Omental fat pad (tissue), 3 donors: ENCODE measurements at regions not wholly inside any gene's neighbourhood (a gene's known extent, or its start where the extent isn't known, plus 50 kb on each side); places are given as distances from the start of the nearest gene placed in this dataset.

Experiments used
- ATAC-seq: fragments of 150-250 bp; one replicate; pipeline ENCODE4 v1.9.1; 2016; ENCODE audit warnings: mild to moderate bottlenecking, moderate library complexity; ENCODE audit not compliant: low FRiP score
- DNase-seq: peaks from one replicate; pipeline ENCODE4 v3.0.0-alpha.2; 2019; ENCODE audit warnings: low spot score
- TF ChIP-seq, protein P1 (sequence below), 3 donors: fragments of 450-650 bp; IDR thresholded peaks; one replicate each; pipeline ENCODE4 v1.5.1; 2016 to 2017; ENCODE audit warnings: antibody characterized with exemption in 3 of 3, mild to moderate bottlenecking in 3 of 3, moderate library complexity in 2 of 3

DNA sequence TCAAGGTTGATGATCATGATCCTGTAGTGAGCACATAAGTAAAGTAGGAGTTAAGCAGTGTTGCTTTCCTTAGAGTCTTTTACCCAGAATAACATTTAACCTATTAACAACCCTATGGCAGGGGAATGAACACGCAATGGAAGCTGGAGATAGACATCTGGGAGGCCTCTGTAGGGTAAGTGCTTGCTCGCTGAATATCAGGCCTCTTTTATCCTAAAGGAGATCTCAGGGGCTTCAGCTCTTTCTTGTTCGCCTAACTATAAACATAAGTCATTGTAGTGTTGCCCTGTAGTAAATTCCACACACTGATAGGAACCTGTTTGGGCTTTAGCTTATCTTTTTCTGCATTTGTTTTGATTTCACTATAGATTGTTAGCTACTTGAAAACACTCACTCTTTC is 174.4 kb upstream of the TCF4 start:
- TF ChIP-seq, protein P1, sequence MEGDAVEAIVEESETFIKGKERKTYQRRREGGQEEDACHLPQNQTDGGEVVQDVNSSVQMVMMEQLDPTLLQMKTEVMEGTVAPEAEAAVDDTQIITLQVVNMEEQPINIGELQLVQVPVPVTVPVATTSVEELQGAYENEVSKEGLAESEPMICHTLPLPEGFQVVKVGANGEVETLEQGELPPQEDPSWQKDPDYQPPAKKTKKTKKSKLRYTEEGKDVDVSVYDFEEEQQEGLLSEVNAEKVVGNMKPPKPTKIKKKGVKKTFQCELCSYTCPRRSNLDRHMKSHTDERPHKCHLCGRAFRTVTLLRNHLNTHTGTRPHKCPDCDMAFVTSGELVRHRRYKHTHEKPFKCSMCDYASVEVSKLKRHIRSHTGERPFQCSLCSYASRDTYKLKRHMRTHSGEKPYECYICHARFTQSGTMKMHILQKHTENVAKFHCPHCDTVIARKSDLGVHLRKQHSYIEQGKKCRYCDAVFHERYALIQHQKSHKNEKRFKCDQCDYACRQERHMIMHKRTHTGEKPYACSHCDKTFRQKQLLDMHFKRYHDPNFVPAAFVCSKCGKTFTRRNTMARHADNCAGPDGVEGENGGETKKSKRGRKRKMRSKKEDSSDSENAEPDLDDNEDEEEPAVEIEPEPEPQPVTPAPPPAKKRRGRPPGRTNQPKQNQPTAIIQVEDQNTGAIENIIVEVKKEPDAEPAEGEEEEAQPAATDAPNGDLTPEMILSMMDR (IDR thresholded peaks at IDR 0.05), result no peak
- ATAC-seq (no peak), DNase-seq (no peak)

DNA sequence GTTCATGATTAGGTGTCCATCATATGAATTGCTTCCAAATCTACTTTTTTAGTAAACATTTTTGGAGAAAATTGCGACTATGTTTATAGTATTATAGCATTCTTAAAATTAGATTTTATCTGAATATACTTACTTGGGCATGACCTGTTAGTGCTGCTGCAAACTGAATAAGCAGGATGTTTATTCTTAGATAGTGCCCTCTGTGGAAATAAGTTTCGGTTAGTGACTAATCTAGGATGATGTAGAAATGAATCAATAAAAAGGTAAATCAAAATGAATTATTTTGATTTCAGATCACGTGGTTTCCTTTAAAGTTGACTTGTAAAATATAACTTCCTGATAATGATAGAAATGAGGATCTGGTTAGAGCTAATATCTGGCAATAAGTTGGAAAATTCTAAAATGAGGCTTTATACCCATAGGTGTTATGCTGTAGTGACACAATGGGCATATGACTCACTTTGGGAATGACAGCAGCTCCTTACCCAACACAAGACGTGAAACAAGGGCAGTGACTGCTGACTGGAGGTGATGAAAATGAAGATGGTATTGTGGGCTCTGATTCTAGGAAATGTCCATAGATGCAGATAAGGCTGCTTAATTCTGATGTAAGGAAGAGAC is 165.8 kb upstream of the TCF4 start:
- TF ChIP-seq, protein P1 (IDR thresholded peaks at IDR 0.05), result no peak
- ATAC-seq (no peak), DNase-seq (no peak)

DNA sequence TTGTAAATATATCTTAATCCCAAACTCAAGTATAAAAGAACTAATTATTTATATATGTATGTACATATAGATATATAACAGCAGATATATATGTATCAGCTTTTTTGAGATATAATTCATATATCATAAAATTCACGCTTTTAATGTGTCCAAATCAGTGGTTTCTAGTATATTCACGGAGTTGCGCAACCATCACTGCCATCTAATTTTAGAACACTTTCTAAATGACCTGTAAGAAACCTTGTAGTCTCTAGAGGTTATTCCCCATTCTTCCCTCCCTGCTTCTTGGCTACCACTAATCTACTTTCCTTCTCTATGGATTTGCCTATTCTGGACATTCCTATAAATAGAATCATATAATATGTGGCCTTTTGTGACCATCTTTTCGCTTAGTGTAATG is 163.5 kb upstream of the TCF4 start:
- TF ChIP-seq, protein P1 (IDR thresholded peaks at IDR 0.05), result no peak
- DNase-seq (no peak), ATAC-seq (no peak)

DNA sequence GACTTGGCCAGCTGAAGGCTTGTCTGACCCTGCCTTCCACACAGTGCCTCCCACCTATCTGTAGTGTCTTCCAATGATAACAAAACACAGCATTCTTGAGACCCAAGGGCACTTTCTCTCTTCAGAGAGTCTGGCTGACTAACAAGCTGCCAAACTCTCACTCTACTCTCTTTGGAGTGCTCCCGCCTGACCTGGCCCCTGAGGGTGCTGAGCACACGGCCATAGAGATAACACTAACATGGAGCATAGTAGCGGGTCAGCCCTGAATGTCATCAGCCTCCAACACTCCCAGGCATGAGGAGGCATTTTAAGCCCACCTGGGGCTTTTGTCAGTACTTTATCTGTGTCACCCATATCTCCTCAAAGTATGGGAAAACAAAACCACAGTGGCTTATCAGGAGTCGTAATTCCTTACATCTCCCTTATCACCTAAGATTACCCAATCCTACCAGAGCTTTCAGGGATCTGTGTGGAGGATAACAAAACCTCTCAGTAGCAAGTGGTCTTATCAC is 160.3 kb upstream of the TCF4 start:
- DNase-seq (no peak), ATAC-seq (no peak)
- TF ChIP-seq, protein P1 (IDR thresholded peaks at IDR 0.05), result no peak

DNA sequence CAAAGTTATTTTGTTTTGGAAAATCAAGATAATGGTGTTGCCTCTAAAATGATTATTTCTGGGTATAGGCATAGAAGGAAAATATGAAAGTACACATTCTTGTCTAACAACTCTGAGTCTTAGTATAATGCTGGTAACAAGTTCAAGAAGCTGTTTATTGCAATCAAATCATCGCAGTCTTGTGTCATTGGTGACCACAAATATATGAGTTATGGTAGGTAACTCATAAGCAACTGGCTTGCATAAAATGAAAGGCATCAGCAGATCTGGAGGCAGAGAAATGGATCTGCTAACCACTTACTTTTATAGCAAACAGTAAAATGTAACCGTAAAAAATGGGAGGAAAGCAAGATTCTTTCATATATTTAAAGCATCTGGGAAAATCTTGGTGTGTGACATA is 156.2 kb upstream of the TCF4 start:
- no peak for ATAC-seq
- DNase-seq, result no peak
- TF ChIP-seq, protein P1 (IDR thresholded peaks at IDR 0.05), result no peak

DNA sequence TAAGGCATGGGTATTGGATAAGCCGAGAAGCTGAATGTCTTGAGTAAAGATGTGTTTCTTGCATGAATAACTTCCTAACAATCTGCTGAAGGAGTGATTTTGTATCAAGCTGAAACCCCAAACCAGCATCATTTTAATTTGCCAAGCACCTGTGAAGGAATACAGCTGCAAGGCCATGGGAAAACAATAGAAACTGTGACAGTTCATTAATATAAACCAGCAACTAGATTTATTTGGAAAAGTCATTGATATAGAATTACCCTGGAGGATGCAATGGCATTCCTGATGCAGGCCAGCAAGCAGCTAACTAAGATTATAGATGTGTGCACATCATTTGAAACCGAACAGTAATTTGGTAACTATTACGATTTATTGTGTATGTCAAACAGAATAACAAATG is 155.7 kb upstream of the TCF4 start:
- ATAC-seq (no peak), DNase-seq (no peak)
- TF ChIP-seq, protein P1 (IDR thresholded peaks at IDR 0.05), result no peak

DNA sequence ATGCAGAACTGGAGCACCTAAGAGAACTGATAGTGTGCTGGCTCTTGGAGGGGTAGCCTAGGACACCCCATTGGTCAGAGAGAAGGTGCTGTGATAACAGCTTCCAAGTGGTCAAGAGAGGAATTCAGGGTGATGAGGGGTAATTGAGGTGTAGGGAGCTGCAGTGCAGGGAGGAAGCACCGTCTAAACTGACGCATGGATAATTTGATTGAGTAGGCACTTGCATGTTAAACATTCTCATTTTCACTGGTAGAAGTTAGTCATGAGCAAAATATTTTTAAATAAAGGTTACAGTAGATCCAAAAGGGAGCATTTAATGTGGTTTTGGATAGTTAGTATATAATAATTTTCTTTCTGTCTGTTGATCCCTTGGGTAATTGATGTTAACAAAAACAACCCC is 155.1 kb upstream of the TCF4 start:
- TF ChIP-seq, protein P1 (IDR thresholded peaks at IDR 0.05), result no peak
- ATAC-seq (no peak), DNase-seq (no peak)
